GM23248 (cell line): ENCODE measurements at regions not wholly inside any gene's neighbourhood (a gene's known extent, or its start where the extent isn't known, plus 50 kb on each side); places are given as distances from the start of the nearest gene placed in this dataset.

Experiments used
- DNase-seq: peaks from one replicate; pipeline ENCODE4 v3.0.0-alpha.2; 2015
- H2AFZ ChIP-seq: fragments of 200-600 bp; sonication (generic); 2 replicates; pipeline ENCODE4 v1.6.1; 2016; ENCODE audit warnings: antibody characterized with exemption
- H3F3A ChIP-seq: fragments of 200-600 bp; sonication (generic); 2 replicates; pipeline ENCODE4 v1.6.1; 2016; ENCODE audit warnings: mild to moderate bottlenecking, antibody characterized with exemption, mixed run types; ENCODE audit not compliant: insufficient read depth
- H3K27ac ChIP-seq: fragments of 200-600 bp; sonication (generic); 2 replicates; pipeline ENCODE4 v1.5.1; 2016; ENCODE audit warnings: mild to moderate bottlenecking
- H3K27me3 ChIP-seq: fragments of 200-600 bp; sonication (generic); replicated peaks from 2 replicates; pipeline ENCODE4 v1.6.1; 2016; ENCODE audit warnings: mild to moderate bottlenecking; ENCODE audit not compliant: insufficient read depth
- H3K36me3 ChIP-seq: fragments of 200-600 bp; sonication (generic); 2 replicates; pipeline ENCODE4 v1.6.1; 2016; ENCODE audit warnings: low read depth, mild to moderate bottlenecking
- H3K4me1 ChIP-seq: fragments of 200-600 bp; sonication (generic); 2 replicates; pipeline ENCODE4 v1.6.1; 2016; ENCODE audit warnings: mild to moderate bottlenecking; ENCODE audit not compliant: insufficient read depth
- H3K4me2 ChIP-seq: fragments of 200-600 bp; sonication (generic); one replicate; pipeline ENCODE4 v1.6.1; 2016; ENCODE audit warnings: mild to moderate bottlenecking; ENCODE audit not compliant: unreplicated experiment
- H3K4me3 ChIP-seq: fragments of 200-600 bp; sonication (generic); 2 replicates; pipeline ENCODE4 v1.5.1; 2016; ENCODE audit warnings: mild to moderate bottlenecking
- H3K79me2 ChIP-seq: fragments of 200-600 bp; sonication (generic); 2 replicates; pipeline ENCODE4 v1.6.1; 2016; ENCODE audit warnings: mild to moderate bottlenecking; ENCODE audit not compliant: insufficient read depth
- H3K9ac ChIP-seq: fragments of 200-600 bp; sonication (generic); 2 replicates; pipeline ENCODE4 v1.6.1; 2016; ENCODE audit warnings: mild to moderate bottlenecking
- H3K9me2 ChIP-seq: fragments of 200-600 bp; sonication (generic); 2 replicates; pipeline ENCODE4 v1.6.1; 2016; ENCODE audit warnings: mixed run types, mild to moderate bottlenecking, moderate library complexity; ENCODE audit not compliant: insufficient read depth
- H3K9me3 ChIP-seq: fragments of 200-600 bp; sonication (generic); one replicate; pipeline ENCODE4 v1.6.1; 2017; ENCODE audit warnings: low read depth
- H4K20me1 ChIP-seq: fragments of 200-600 bp; sonication (generic); 2 replicates; pipeline ENCODE4 v1.6.0; 2016; ENCODE audit not compliant: insufficient read depth
- EZH2 ChIP-seq: fragments of 200-600 bp; sonication (generic); IDR thresholded peaks from 2 replicates; pipeline ENCODE4 v1.6.1; 2018; ENCODE audit warnings: antibody characterized with exemption, mild to moderate bottlenecking; ENCODE audit not compliant: insufficient read depth, poor library complexity, severe bottlenecking
- EZH2phosphoT487 ChIP-seq: fragments of 200-600 bp; sonication (generic); IDR thresholded peaks from 2 replicates; pipeline ENCODE4 v1.6.1; 2018; ENCODE audit warnings: antibody characterized with exemption, moderate library complexity, mild to moderate bottlenecking, low read depth; ENCODE audit not compliant: insufficient read depth
- WGBS, 2 experiments: methylation state at CpG; one replicate each; pipeline ENCODE4 v1.1.6; 2015 to 2017; ENCODE audit warnings: low lambda C conversion rate in 2 of 2, low coverage in 1 of 2; ENCODE audit errors: missing lambda C conversion rate in 2 of 2; 5-methylcytosine and 5-hydroxymethylcytosine counted together
- in situ Hi-C: fragments of 300-500 bp; cut with MboI; formaldehyde crosslinking; loops from 2 replicates; pipeline ENCODE4 v1.15.0; 2020

DNA sequence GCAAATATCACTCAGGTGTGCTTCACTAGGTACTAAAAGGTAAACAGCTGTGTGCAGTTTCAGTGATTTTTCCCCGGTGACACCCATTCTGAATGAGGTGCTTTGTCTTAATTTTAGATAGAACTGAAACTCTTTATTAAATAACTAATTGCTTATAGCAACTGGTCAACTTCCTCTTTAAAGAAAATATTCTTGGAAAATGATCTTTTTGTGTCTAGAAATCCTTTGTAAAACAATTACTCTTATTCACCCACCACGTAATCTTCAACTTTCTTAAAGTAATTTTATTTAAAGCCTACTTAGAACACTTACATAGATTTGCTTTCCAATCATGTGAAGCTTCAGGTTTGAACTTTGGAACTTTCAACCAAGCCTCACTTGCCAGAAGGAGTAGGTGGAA lies 57.9 kb upstream of the RMDN2 start:
- peaks cover 27% of the 10 kb centered on the region for H3K4me1 ChIP-seq
- no peaks in the 10 kb centered on the region for H3K36me3 ChIP-seq
- H3K27me3 ChIP-seq = no peaks in the 10 kb centered on the region
- DNase-seq = no peak
- H3K4me2 ChIP-seq = no peak overlapping the region
- H3K9ac ChIP-seq = no peak overlapping the region
- no peak overlapping the region for H3K27ac ChIP-seq
- no peaks in the 10 kb centered on the region for H3K9me2 ChIP-seq
- no peak overlapping the region for H2AFZ ChIP-seq
- no peaks in the 10 kb centered on the region for H3K79me2 ChIP-seq
- 89 to 90% methylated on average over 2 of the region's 2 CpGs for WGBS, 2 experiments
- peaks cover 15% of the 10 kb centered on the region for H3F3A ChIP-seq
- TF ChIP-seq EZH2 (no peak), EZH2phosphoT487 (no peak)
- no peak overlapping the region for H3K4me3 ChIP-seq
- H4K20me1 ChIP-seq = no peaks in the 10 kb centered on the region
- in situ Hi-C loops = no loop called here
- no peaks in the 10 kb centered on the region for H3K9me3 ChIP-seq

DNA sequence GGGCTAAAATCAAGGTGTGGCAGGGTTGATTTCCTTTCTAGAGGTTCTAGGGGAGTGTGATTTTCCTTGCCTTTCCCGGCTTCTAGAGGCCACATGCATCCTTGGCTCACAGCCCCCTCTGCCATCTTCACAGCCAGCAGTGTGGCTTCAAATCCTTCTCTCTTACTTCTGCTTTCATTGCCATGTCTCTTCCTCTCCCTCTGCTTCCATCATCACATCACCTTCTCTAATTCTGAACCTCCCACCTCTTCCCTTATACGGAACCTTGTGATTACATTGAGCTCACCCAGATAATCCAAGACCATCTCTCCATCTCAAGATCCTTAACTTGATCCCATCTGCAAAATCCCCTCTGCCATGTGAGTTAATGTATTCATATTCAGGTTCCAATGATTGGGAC lies 56.2 kb upstream of the RMDN2 start:
- in situ Hi-C loops = no loop called here
- no peak for TF ChIP-seq EZH2phosphoT487
- no peak for TF ChIP-seq EZH2
- Histone ChIP-seq H3K79me2 (no peaks in the 10 kb centered on the region), H3K4me1 (peaks cover 32% of the 10 kb centered on the region), H3K9ac (no peak overlapping the region), H2AFZ (no peak overlapping the region), H3K9me3 (no peaks in the 10 kb centered on the region), H3K4me2 (no peak overlapping the region), H3F3A (peaks cover 17% of the 10 kb centered on the region), H3K27ac (no peak overlapping the region), H3K9me2 (no peaks in the 10 kb centered on the region), H4K20me1 (no peaks in the 10 kb centered on the region), H3K27me3 (no peaks in the 10 kb centered on the region), H3K4me3 (no peak overlapping the region), H3K36me3 (no peaks in the 10 kb centered on the region)
- 47 to 50% methylated on average over 2 of the region's 2 CpGs for whole genome bisulfite sequencing, 2 experiments
- DNase-seq = no peak

DNA sequence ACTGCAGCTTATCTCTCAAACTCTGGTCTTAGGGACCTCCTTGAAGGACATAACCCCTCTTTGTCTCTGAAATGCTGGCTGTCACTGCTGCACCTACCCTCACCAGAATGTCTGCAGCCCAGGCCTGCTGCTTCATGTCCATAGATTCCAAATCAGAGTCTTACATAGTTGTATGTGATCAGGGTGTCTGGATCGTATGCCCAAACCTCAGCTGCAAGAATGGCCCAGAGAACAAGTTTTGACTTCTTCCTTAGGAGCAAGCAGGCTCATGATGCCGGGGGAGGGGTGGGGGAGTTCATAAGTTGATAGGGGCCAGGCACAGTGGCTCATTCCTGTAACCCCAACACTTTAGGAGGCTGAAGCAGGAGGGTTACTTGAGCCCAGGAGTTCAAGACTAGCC lies 55.8 kb upstream of the RMDN2 start:
- Histone ChIP-seq H3K9ac (no peak overlapping the region), H3K27me3 (no peaks in the 10 kb centered on the region), H3K9me3 (no peaks in the 10 kb centered on the region), H3K4me2 (no peak overlapping the region), H3K9me2 (no peaks in the 10 kb centered on the region), H3K79me2 (no peaks in the 10 kb centered on the region), H3K4me3 (no peak overlapping the region), H3K27ac (no peak overlapping the region), H3K36me3 (no peaks in the 10 kb centered on the region), H2AFZ (no peak overlapping the region), H3F3A (peaks cover 17% of the 10 kb centered on the region), H4K20me1 (no peaks in the 10 kb centered on the region), H3K4me1 (peaks cover 32% of the 10 kb centered on the region)
- 95 to 96% methylated on average over 2 of the region's 2 CpGs for WGBS, 2 experiments
- TF ChIP-seq EZH2 (no peak), EZH2phosphoT487 (no peak)
- in situ Hi-C loops = no loop called here
- DNase-seq = no peak

DNA sequence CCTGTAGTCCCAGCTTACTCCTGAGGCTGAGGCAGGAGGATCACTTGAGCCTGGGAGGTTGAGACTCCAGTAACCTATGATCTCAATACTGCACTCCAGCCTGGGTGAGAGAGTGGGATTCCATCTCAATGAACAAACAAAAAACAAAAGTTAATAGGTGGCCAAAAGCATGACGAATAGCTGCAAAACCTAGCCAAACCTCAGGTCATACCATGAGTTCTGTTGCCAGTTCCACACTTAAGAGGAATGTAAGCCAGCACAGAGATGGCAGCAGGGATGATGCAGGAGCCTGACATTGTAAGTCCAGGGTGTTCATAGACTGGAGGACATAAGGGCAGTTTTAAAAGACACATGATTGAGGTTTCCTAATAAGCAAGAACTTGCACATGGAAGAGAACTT lies 55.3 kb upstream of the RMDN2 start:
- Histone ChIP-seq H3K27ac (no peak overlapping the region), H4K20me1 (no peaks in the 10 kb centered on the region), H3K9me3 (no peaks in the 10 kb centered on the region), H3K4me1 (peaks cover 32% of the 10 kb centered on the region), H2AFZ (no peak overlapping the region), H3K36me3 (no peaks in the 10 kb centered on the region), H3K4me2 (no peak overlapping the region), H3K4me3 (no peak overlapping the region), H3F3A (peaks cover 17% of the 10 kb centered on the region), H3K9ac (no peak overlapping the region), H3K79me2 (no peaks in the 10 kb centered on the region), H3K27me3 (no peaks in the 10 kb centered on the region), H3K9me2 (no peaks in the 10 kb centered on the region)
- TF ChIP-seq EZH2phosphoT487 (no peak), EZH2 (no peak)
- in situ Hi-C loops = no loop called here
- 33 to 35% methylated on average over 1 of the region's 1 CpG for WGBS, 2 experiments
- peak; percentile 92 for DNase-seq

DNA sequence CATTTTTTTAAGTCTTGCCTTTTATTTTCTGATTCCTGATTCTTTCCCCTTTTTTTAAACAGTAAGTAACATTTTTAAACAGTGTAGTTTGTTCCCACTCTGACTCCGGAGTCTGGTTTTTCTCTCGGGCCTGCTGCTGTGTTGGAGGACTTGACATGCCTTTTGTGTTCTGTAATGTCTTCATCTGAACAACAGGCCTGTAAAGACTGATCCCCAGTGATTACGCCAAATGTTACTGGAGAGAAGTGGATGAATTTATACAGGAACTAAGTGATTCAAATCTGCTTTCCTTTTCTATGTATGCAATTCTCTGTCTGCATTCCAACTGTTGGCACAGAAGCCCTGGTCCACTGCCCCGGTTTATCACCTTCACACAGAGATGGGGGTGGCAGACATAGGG lies 54.3 kb upstream of the RMDN2 start:
- DNase-seq = no peak
- H3K9me3 ChIP-seq = no peaks in the 10 kb centered on the region
- no peaks in the 10 kb centered on the region for H3K79me2 ChIP-seq
- H3K27me3 ChIP-seq = no peaks in the 10 kb centered on the region
- no peak overlapping the region for H3K9ac ChIP-seq
- H3K36me3 ChIP-seq = no peaks in the 10 kb centered on the region
- no peak for TF ChIP-seq EZH2phosphoT487
- TF ChIP-seq EZH2 = no peak
- 59 to 66% methylated on average over 4 of the region's 4 CpGs for WGBS, 2 experiments
- H3K4me2 ChIP-seq = no peak overlapping the region
- no peaks in the 10 kb centered on the region for H4K20me1 ChIP-seq
- H3F3A ChIP-seq = peaks cover 17% of the 10 kb centered on the region
- H3K9me2 ChIP-seq = no peaks in the 10 kb centered on the region
- H2AFZ ChIP-seq = no peak overlapping the region
- H3K27ac ChIP-seq = peak overlapping the region; percentile 79
- peaks cover 32% of the 10 kb centered on the region for H3K4me1 ChIP-seq
- no peak overlapping the region for H3K4me3 ChIP-seq
- in situ Hi-C loops = no loop called here
